ENCODE measurements at regions not wholly inside any gene's neighbourhood (a gene's known extent, or its start where the extent isn't known, plus 50 kb on each side); places are given as distances from the start of the nearest gene placed in this dataset.
A peak's percentile ranks its signal among the peaks of the same experiment; 100 is the strongest.

GRCh38 chr9:88326936-88327335 lies 61.3 kb upstream of the SPIN1 start:
- peaks cover 19% of the 10 kb centered on the region for H3K36me3 Mint-ChIP-seq
- peaks cover 4% of the 10 kb centered on the region for H3K27me3 Mint-ChIP-seq
- no peak overlapping the region for H3K4me3 Mint-ChIP-seq
- H3K27ac Mint-ChIP-seq, result peak overlapping the region; percentile 24
- DNase-seq (no peak), ATAC-seq (no peak)
- H3K4me1 Mint-ChIP-seq, result peaks cover 39% of the 10 kb centered on the region
- peaks cover 5% of the 10 kb centered on the region for H3K9me3 Mint-ChIP-seq (ENCODE audit: low read depth)
- CTCF ChIA-PET, result no interaction called here

DNA sequence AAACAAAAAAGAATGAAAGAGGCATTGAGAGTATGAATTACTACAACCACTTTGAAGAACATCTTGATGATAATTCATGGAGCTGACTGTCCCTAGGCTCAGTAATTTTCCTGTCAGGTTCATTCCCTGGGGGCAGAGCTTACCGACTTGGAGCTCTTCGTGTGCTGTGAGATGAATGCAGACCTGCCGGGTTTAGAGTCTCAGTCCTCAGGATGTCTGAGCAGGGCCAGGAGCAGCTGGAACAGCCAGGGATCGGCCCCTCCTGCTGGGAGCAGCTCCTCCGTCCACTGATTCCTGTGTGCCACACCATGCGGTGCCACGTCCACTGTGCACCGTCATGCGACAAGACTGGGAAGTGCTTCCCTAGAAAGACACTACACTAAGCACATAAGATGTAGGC lies 62.2 kb upstream of the SPIN1 start:
- H3K27ac Mint-ChIP-seq, result no peak overlapping the region
- H3K4me3 Mint-ChIP-seq, result no peak overlapping the region
- peaks cover 45% of the 10 kb centered on the region for H3K4me1 Mint-ChIP-seq
- ATAC-seq (no peak), DNase-seq (no peak)
- CTCF ChIA-PET, result interaction anchor here (0.6 to 1.2 kb wide), 3 partner anchors 15 to 1367 kb away, joined by 3 to 4 read pairs (median 3); no protein-coding TSS in a partner anchor
- H3K36me3 Mint-ChIP-seq, result peaks cover 23% of the 10 kb centered on the region
- peaks cover 5% of the 10 kb centered on the region for H3K9me3 Mint-ChIP-seq (ENCODE audit: low read depth)
- peaks cover 4% of the 10 kb centered on the region for H3K27me3 Mint-ChIP-seq

GRCh38 chr9:88322906-88323566 lies 65.2 kb upstream of the SPIN1 start:
- DNase-seq (peak; percentile 89), ATAC-seq (peak; percentile 99)
- peaks cover 4% of the 10 kb centered on the region for H3K27me3 Mint-ChIP-seq
- peak overlapping the region; percentile 38 for H3K4me3 Mint-ChIP-seq
- H3K4me1 Mint-ChIP-seq, result peaks cover 54% of the 10 kb centered on the region
- H3K27ac Mint-ChIP-seq, result peak overlapping the region; percentile 93
- H3K36me3 Mint-ChIP-seq, result peaks cover 21% of the 10 kb centered on the region
- H3K9me3 Mint-ChIP-seq (ENCODE audit: low read depth), result no peaks in the 10 kb centered on the region
- CTCF ChIA-PET, result interaction anchor here (1.1 to 2.1 kb wide), 4 partner anchors 8 to 32 kb away, joined by 3 to 16 read pairs (median 6); no protein-coding TSS in a partner anchor

DNA sequence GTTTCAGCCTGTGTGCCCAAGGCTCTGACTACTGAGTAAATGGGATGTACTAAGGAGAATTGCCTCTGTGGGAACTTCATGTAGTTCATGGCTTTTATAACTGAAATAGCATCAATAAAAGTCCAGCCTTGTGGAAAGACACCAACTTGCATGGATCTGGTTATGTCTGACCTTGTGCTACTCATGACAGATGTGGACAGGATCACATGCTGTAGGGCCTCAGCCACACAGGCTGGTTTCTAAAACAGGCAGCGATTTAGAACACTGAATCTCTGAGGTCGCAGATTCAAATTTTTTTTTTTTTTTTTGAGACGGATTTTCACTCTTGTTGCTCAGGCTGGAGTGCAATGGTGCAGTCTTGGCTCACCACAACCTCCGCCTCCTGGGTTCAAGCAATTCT lies 66.5 kb upstream of the SPIN1 start:
- H3K4me3 Mint-ChIP-seq, result no peak overlapping the region
- H3K27ac Mint-ChIP-seq, result peak overlapping the region; percentile 93
- no peak for DNase-seq
- CTCF ChIA-PET, result interaction anchor here (0.7 to 2.1 kb wide), 5 partner anchors 10 to 90 kb away, joined by 3 to 16 read pairs (median 8); no protein-coding TSS in a partner anchor
- peaks cover 48% of the 10 kb centered on the region for H3K4me1 Mint-ChIP-seq
- no peak for ATAC-seq
- peaks cover 18% of the 10 kb centered on the region for H3K36me3 Mint-ChIP-seq
- H3K27me3 Mint-ChIP-seq, result peaks cover 2% of the 10 kb centered on the region
- H3K9me3 Mint-ChIP-seq (ENCODE audit: low read depth), result no peaks in the 10 kb centered on the region

GRCh38 chr9:88320748-88321415 lies 67.4 kb upstream of the SPIN1 start:
- no peak for ATAC-seq
- peaks cover 48% of the 10 kb centered on the region for H3K4me1 Mint-ChIP-seq
- H3K27ac Mint-ChIP-seq, result peak overlapping the region; percentile 39
- no peak for DNase-seq
- CTCF ChIA-PET, result interaction anchor here (0.7 to 1.8 kb wide), 3 partner anchors 9 to 27 kb away, joined by 3 to 8 read pairs (median 3); no protein-coding TSS in a partner anchor
- no peaks in the 10 kb centered on the region for H3K9me3 Mint-ChIP-seq (ENCODE audit: low read depth)
- no peaks in the 10 kb centered on the region for H3K27me3 Mint-ChIP-seq
- peaks cover 17% of the 10 kb centered on the region for H3K36me3 Mint-ChIP-seq
- H3K4me3 Mint-ChIP-seq, result no peak overlapping the region

DNA sequence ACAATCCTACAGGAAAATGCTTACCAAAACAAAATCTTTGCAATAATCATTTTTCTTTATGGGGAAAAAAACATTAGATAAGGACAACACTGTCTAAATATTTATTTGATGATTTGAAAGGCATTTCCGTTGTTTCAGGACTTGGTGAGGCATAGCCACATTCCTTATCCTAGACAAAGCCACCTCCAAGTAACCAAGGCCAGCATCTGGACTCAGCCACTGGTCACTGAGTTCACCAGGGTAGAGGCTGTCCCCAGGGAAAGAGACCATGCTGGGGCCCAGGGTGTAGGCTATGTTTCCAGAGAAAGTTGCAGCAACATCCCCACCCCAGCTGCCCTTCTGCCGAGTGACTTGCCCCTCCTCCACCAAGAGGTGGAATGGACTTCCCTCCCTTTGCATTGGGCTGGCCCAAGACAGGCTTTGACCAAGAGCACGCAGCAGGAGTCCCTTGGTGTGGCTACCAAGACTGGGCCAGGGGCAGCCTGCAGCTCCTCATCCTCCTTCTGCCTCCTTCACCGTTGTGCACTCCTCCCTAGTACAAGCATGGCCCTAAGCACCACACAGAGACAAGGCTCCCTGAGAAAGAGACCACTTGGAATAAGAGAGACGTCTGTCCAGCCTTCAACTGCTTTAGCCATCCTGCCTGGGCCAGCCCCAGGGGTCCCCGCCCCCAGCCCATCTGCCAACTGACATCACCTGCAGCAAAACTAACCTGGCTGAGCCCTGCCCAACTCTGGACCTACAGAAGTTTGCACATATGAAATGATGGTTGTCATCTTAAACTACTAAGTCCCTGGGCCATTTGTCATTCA lies 68.1 kb upstream of the SPIN1 start:
- Mint-ChIP-seq H3K4me3 (no peak overlapping the region), H3K36me3 (peaks cover 17% of the 10 kb centered on the region), H3K27ac (peak overlapping the region; percentile 39), H3K4me1 (peaks cover 49% of the 10 kb centered on the region), H3K9me3 (ENCODE audit: low read depth) (no peaks in the 10 kb centered on the region), H3K27me3 (no peaks in the 10 kb centered on the region)
- CTCF ChIA-PET, result interaction anchor here (0.7 to 1.8 kb wide), 3 partner anchors 8 to 26 kb away, joined by 3 to 8 read pairs (median 3); no protein-coding TSS in a partner anchor
- ATAC-seq, result no peak
- DNase-seq, result no peak

DNA sequence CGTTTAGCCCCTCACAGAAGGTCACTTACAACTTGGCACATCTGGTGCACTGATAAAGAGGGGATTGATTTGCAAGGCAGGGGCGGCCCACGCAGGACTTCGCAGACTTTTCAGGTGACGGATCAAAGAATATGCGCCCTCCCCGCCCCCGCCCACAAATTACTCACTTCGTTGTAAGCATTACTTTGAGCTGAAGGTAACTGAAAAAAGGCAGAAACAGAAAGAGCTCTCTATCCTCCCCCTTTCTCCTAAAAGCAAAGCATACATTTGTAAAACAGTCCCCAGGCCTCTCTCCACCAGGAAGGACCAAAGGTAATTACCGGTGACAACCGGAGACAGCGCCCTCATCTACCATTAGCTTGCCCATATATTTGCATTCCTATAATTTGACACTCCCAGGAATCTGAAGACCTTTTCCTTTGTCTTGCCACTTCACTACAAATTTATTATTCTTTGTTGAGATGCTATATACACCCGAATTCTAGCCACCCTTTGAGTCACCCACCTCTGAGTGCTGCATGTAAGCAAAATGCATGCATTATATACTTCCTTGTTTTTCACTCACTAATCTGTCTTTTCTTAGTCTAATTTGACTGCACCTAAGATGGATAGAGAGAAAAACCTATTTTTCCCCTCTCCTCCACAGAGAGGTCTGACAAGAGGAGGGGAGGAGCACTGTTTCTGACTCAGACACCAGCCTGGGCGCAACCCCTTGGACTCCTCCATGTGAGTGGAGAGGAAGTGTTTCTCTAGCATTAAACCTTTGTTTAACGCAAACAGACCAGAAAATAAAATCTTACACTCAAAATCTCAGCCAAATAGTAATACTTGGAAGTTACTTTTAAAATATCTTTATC lies 74.7 kb upstream of the SPIN1 start:
- no peak for ATAC-seq

GRCh38 chr9:88312517-88313103 lies 75.6 kb upstream of the SPIN1 start:
- no peaks in the 10 kb centered on the region for H3K9me3 Mint-ChIP-seq (ENCODE audit: low read depth)
- CTCF ChIA-PET, result interaction anchor here (2.3 to 3.0 kb wide), 3 partner anchors 8 to 10 kb away, joined by 8 to 14 read pairs (median 9); no protein-coding TSS in a partner anchor
- H3K4me1 Mint-ChIP-seq, result peaks cover 42% of the 10 kb centered on the region
- H3K27ac Mint-ChIP-seq, result peak overlapping the region; percentile 76
- H3K4me3 Mint-ChIP-seq, result no peak overlapping the region
- no peak for ATAC-seq
- peaks cover 4% of the 10 kb centered on the region for H3K27me3 Mint-ChIP-seq
- peaks cover 3% of the 10 kb centered on the region for H3K36me3 Mint-ChIP-seq
- DNase-seq, result no peak

More for the DNA sequence above, 74.7 kb upstream of the SPIN1 start:
- peaks cover 42% of the 10 kb centered on the region for H3K4me1 Mint-ChIP-seq
- no peak for DNase-seq
- no peaks in the 10 kb centered on the region for H3K9me3 Mint-ChIP-seq (ENCODE audit: low read depth)
- H3K36me3 Mint-ChIP-seq, result peaks cover 3% of the 10 kb centered on the region
- H3K4me3 Mint-ChIP-seq, result no peak overlapping the region
- no peaks in the 10 kb centered on the region for H3K27me3 Mint-ChIP-seq
- CTCF ChIA-PET, result interaction anchor here (2.3 to 3.0 kb wide), 3 partner anchors 7 to 9 kb away, joined by 8 to 14 read pairs (median 9); no protein-coding TSS in a partner anchor
- peak overlapping the region; percentile 65 for H3K27ac Mint-ChIP-seq

GRCh38 chr9:88312045-88312444 lies 76.2 kb upstream of the SPIN1 start:
- DNase-seq (peak; percentile 48), ATAC-seq (peak; percentile 82)
- Mint-ChIP-seq H3K4me3 (no peak overlapping the region), H3K36me3 (peaks cover 3% of the 10 kb centered on the region), H3K4me1 (peaks cover 46% of the 10 kb centered on the region), H3K9me3 (ENCODE audit: low read depth) (no peaks in the 10 kb centered on the region), H3K27ac (peak overlapping the region; percentile 76), H3K27me3 (peaks cover 8% of the 10 kb centered on the region)
- CTCF ChIA-PET, result interaction anchor here (2.3 to 3.0 kb wide), 3 partner anchors 8 to 11 kb away, joined by 8 to 14 read pairs (median 9); no protein-coding TSS in a partner anchor

- no peaks in the 10 kb centered on the region for H3K9me3 Mint-ChIP-seq (ENCODE audit: low read depth)
- no peak for ATAC-seq
- peaks cover 48% of the 10 kb centered on the region for H3K4me1 Mint-ChIP-seq
These were observed 77.8 kb upstream of the SPIN1 start for GRCh38 chr9:88310310-88310980.

GRCh38 chr9:88308831-88309560 lies 79.2 kb upstream of the SPIN1 start:
- no peak overlapping the region for H3K27ac Mint-ChIP-seq
- CTCF ChIA-PET, result interaction anchor here (0.6 kb wide), 1 partner anchor 521 kb away, joined by 3 read pairs; no protein-coding TSS in a partner anchor
- no peak overlapping the region for H3K4me3 Mint-ChIP-seq
- ATAC-seq (no peak), DNase-seq (no peak)
- H3K4me1 Mint-ChIP-seq, result peaks cover 60% of the 10 kb centered on the region
- H3K27me3 Mint-ChIP-seq, result peaks cover 9% of the 10 kb centered on the region
- H3K36me3 Mint-ChIP-seq, result peaks cover 12% of the 10 kb centered on the region
- H3K9me3 Mint-ChIP-seq (ENCODE audit: low read depth), result no peaks in the 10 kb centered on the region

More at GRCh38 chr9:88310310-88310980, 77.8 kb upstream of the SPIN1 start:
- peaks cover 9% of the 10 kb centered on the region for H3K27me3 Mint-ChIP-seq
- H3K4me3 Mint-ChIP-seq, result no peak overlapping the region
- CTCF ChIA-PET, result interaction anchor here (0.8 to 2.9 kb wide), 2 partner anchors 9 to 12 kb away, joined by 4 to 9 read pairs; no protein-coding TSS in a partner anchor
- no peak overlapping the region for H3K27ac Mint-ChIP-seq
- no peak for DNase-seq
- H3K36me3 Mint-ChIP-seq, result peaks cover 6% of the 10 kb centered on the region

Data from activated CD8-positive, alpha-beta memory T cell treated with anti-CD3 and anti-CD28 coated beads, Interleukin-2, amount 10 ng/mL, durations not matched to agents 7 days and 5 days (primary cell).